Osteocyte (in vitro differentiated cells): ENCODE measurements at regions not wholly inside any gene's neighbourhood (a gene's known extent, or its start where the extent isn't known, plus 50 kb on each side); places are given as distances from the start of the nearest gene placed in this dataset.
A peak's percentile ranks its signal among the peaks of the same experiment; 100 is the strongest.

ENCODE experiments used
- DNase-seq: peaks from one replicate; pipeline ENCODE4 v3.0.0; 2021; ENCODE audit warnings: mixed read lengths; ENCODE audit not compliant: unreplicated experiment; ENCODE audit errors: extremely low spot score
- H3K27ac Mint-ChIP-seq: one replicate; pipeline ENCODE4 v1.8.0; 2021; ENCODE audit warnings: mild to moderate bottlenecking, mixed read lengths; ENCODE audit not compliant: unreplicated experiment
- H3K27me3 Mint-ChIP-seq: one replicate; pipeline ENCODE4 v1.8.0; 2021; ENCODE audit warnings: mixed read lengths; ENCODE audit not compliant: unreplicated experiment
- H3K36me3 Mint-ChIP-seq: one replicate; pipeline ENCODE4 v1.8.0; 2021; ENCODE audit warnings: mixed read lengths; ENCODE audit not compliant: unreplicated experiment
- H3K4me1 Mint-ChIP-seq: one replicate; pipeline ENCODE4 v1.8.0; 2021; ENCODE audit warnings: mixed read lengths; ENCODE audit not compliant: unreplicated experiment
- H3K4me3 Mint-ChIP-seq: one replicate; pipeline ENCODE4 v1.8.0; 2021; ENCODE audit warnings: mild to moderate bottlenecking, moderate library complexity, mixed read lengths; ENCODE audit not compliant: unreplicated experiment
- H3K9me3 Mint-ChIP-seq: one replicate; pipeline ENCODE4 v1.8.0; 2021; ENCODE audit warnings: mixed read lengths; ENCODE audit not compliant: unreplicated experiment
- TF ChIP-seq, protein P1 (sequence below): fragments of 200-600 bp; sonication (generic); IDR thresholded peaks from 2 replicates; pipeline ENCODE4 v1.5.0; 2021; ENCODE audit warnings: antibody characterized with exemption, mild to moderate bottlenecking, moderate library complexity

DNA sequence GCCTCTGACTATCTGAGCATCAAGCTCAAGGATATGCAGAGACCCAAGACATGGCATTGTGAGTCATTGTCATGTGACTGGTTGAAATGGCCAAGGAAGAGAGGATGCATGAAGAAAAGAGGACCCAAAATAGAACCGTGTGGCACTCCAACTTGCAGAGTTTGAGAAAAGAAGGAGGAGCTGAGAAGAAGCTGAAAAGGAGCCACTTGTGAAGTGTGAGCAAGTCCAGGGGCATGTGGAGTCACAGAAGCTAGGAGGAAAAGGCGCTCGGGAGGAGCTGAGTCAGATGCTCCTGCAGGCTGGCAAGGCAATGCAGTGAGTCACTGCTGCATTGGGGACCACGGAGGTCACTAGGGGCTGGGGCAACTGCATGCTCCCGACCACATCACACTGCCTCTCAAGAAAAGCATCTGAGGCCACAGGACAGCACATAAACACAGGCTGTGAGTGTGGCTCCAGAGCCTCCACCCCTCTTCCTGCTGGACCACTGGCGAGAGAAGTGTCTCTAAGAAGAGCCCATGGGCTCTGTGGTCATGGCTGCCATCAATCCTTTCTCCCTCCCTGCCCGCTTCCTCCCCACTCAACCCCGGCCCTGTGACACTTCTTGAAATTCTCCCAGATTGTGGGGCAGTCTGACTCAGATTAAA, 197.6 kb downstream of the DRD1 start:
- Mint-ChIP-seq H3K9me3 (peaks cover 18% of the 10 kb centered on the region), H3K27ac (peak overlapping the region; percentile 16), H3K4me1 (no peaks in the 10 kb centered on the region), H3K36me3 (no peaks in the 10 kb centered on the region), H3K4me3 (no peak overlapping the region), H3K27me3 (no peaks in the 10 kb centered on the region)
- peak; percentile 51 for DNase-seq
- TF ChIP-seq, protein P1, sequence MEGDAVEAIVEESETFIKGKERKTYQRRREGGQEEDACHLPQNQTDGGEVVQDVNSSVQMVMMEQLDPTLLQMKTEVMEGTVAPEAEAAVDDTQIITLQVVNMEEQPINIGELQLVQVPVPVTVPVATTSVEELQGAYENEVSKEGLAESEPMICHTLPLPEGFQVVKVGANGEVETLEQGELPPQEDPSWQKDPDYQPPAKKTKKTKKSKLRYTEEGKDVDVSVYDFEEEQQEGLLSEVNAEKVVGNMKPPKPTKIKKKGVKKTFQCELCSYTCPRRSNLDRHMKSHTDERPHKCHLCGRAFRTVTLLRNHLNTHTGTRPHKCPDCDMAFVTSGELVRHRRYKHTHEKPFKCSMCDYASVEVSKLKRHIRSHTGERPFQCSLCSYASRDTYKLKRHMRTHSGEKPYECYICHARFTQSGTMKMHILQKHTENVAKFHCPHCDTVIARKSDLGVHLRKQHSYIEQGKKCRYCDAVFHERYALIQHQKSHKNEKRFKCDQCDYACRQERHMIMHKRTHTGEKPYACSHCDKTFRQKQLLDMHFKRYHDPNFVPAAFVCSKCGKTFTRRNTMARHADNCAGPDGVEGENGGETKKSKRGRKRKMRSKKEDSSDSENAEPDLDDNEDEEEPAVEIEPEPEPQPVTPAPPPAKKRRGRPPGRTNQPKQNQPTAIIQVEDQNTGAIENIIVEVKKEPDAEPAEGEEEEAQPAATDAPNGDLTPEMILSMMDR: no peak

DNA sequence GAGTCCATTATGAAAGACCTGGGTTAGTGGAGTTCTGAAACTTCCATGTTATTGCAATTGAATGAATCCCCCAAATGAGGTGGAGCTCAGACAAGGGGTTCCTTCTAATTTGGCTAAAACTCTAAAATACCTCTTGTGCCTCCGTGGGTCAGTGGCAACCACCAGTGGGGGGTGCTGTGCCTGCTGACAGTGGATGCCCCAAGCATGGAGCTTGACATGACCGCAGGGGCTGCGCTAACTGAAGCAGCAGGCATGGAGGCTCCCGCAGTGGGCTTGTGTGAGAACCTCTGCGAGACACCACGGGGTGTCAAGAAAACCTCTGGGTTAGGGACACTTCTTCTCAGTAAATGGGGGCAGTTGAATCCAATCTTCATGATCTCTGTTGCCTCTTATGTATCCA, 200.5 kb downstream of the DRD1 start:
- Mint-ChIP-seq H3K36me3 (no peaks in the 10 kb centered on the region), H3K27ac (no peak overlapping the region), H3K4me3 (no peak overlapping the region), H3K9me3 (peaks cover 28% of the 10 kb centered on the region), H3K4me1 (no peaks in the 10 kb centered on the region), H3K27me3 (no peaks in the 10 kb centered on the region)
- TF ChIP-seq, protein P1: no peak
- DNase-seq: no peak

DNA sequence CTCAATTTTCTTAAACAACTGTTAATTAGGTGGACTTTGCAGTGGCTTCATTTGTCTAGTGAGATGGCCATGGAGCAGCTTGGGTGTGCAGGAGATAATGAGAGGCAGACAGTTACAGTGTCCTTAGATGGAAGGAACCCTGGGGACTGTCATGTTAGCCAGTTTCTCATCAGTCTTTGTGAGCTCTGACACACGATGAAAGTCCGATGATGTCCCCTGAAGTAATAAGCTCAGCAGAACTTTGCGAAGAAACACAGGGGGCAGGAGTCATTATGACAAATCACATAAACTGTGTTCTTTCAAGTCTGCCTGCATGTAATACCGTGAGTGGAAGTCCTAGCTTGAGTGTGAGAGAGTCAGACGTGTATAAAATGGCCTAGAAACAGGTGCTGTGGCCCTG, 201.8 kb downstream of the DRD1 start:
- no peaks in the 10 kb centered on the region for H3K36me3 Mint-ChIP-seq

DNA sequence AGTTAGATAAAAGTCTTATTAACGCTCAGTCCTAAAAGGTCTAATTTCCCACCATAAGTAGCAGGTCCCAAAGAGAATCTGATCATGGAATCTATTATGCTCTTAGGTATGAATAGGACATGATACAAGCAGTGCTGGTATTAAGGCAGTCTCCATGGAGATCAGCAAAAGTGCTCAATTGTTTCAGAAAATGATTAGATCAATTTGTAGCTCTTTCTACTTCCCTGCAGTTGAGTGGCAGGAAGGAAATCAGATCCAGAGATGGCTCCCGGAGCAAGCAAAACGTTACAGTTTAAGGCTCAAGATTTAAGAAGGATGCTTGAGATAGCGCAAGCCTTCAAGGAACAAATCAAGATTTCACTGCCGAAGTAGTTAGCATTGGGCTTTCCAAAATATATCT, 205.7 kb downstream of the DRD1 start:
- no peak overlapping the region for H3K27ac Mint-ChIP-seq
- no peaks in the 10 kb centered on the region for H3K36me3 Mint-ChIP-seq

More for the DNA sequence above, 201.8 kb downstream of the DRD1 start:
- no peak overlapping the region for H3K27ac Mint-ChIP-seq
- no peak for DNase-seq
- H3K27me3 Mint-ChIP-seq: no peaks in the 10 kb centered on the region
- H3K4me1 Mint-ChIP-seq: no peaks in the 10 kb centered on the region
- H3K9me3 Mint-ChIP-seq: peaks cover 28% of the 10 kb centered on the region
- TF ChIP-seq, protein P1: no peak
- H3K4me3 Mint-ChIP-seq: no peak overlapping the region

DNA sequence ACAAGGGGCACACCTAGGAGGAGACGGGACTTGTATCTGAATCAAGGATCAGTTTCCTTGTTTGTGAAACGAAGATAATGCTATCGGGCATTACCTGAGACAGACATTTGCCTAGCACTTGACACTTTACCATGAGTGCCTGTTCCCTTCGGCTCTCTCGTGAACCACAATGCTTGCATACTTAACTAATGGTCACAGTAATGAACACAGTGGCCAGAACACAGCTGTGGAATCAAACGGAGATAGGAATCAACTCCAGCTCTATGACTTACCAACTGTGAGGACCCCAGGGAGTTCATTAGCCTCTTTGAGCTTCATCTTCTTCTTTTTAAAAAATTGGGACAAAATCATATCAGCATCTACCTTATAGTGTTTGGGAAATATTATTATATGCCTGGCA, 207.8 kb downstream of the DRD1 start:
- H3K4me1 Mint-ChIP-seq: no peaks in the 10 kb centered on the region
- H3K4me3 Mint-ChIP-seq: no peak overlapping the region
- no peak for DNase-seq
- no peak overlapping the region for H3K27ac Mint-ChIP-seq
- peaks cover 17% of the 10 kb centered on the region for H3K9me3 Mint-ChIP-seq
- TF ChIP-seq, protein P1: no peak
- H3K27me3 Mint-ChIP-seq: no peaks in the 10 kb centered on the region
- H3K36me3 Mint-ChIP-seq: no peaks in the 10 kb centered on the region

More for the DNA sequence above, 205.7 kb downstream of the DRD1 start:
- H3K4me1 Mint-ChIP-seq: no peaks in the 10 kb centered on the region
- peaks cover 11% of the 10 kb centered on the region for H3K9me3 Mint-ChIP-seq
- DNase-seq: no peak
- TF ChIP-seq, protein P1: no peak
- H3K27me3 Mint-ChIP-seq: no peaks in the 10 kb centered on the region
- H3K4me3 Mint-ChIP-seq: no peak overlapping the region
